Activated CD4-positive, alpha-beta memory T cell treated with anti-CD3 and anti-CD28 coated beads, Interleukin-2, amount 10 ng/mL, durations not matched to agents 7 days and 5 days (primary cell): ENCODE measurements at regions not wholly inside any gene's neighbourhood (a gene's known extent, or its start where the extent isn't known, plus 50 kb on each side); places are given as distances from the start of the nearest gene placed in this dataset.
"Not testable (repeated sequence)": the region's sequence is repeated elsewhere in the genome, so short reads cannot be mapped to it uniquely, and the experiment has no call there.

Experiments used
- CTCF ChIA-PET: fragments of 350-600 bp; sonication (Branson Sonifier 250); formaldehyde crosslinking; loops from one replicate; lab custom pipeline; 2021; ENCODE audit warnings: antibody characterized with exemption, inconsistent platforms; lab: Charles Lee
- POLR2A ChIA-PET: fragments of 350-600 bp; sonication (Branson Sonifier 250); formaldehyde crosslinking; loops from one replicate; lab custom pipeline; 2021; ENCODE audit warnings: antibody characterized with exemption; lab: Charles Lee
- DNase-seq: peaks from one replicate; pipeline ENCODE4 v3.0.0-alpha.2; 2020
- H3K27ac Mint-ChIP-seq: one replicate; pipeline ENCODE4 v1.8.0; 2021; ENCODE audit warnings: mild to moderate bottlenecking, mixed read lengths
- H3K27me3 Mint-ChIP-seq: one replicate; pipeline ENCODE4 v1.8.0; 2021; ENCODE audit warnings: mixed read lengths
- H3K36me3 Mint-ChIP-seq: one replicate; pipeline ENCODE4 v1.8.0; 2021; ENCODE audit warnings: low read depth, mixed read lengths
- H3K4me1 Mint-ChIP-seq: one replicate; pipeline ENCODE4 v1.8.0; 2021; ENCODE audit warnings: mixed read lengths
- H3K4me3 Mint-ChIP-seq: one replicate; pipeline ENCODE4 v1.8.0; 2021; ENCODE audit warnings: mild to moderate bottlenecking, mixed read lengths
- H3K9me3 Mint-ChIP-seq: one replicate; pipeline ENCODE4 v1.8.0; 2021; ENCODE audit warnings: mixed read lengths

GRCh38 chr2:142629193-142629592 is 248.3 kb upstream of the KYNU start:
- no peak overlapping the region for H3K4me3 Mint-ChIP-seq
- ChIA-PET CTCF (no interaction called here), POLR2A (no interaction called here)
- no peak for DNase-seq
- H3K9me3 Mint-ChIP-seq, result peaks cover 6% of the 10 kb centered on the region
- H3K4me1 Mint-ChIP-seq, result no peaks in the 10 kb centered on the region
- H3K27ac Mint-ChIP-seq, result no peak overlapping the region
- H3K27me3 Mint-ChIP-seq, result no peaks in the 10 kb centered on the region
- H3K36me3 Mint-ChIP-seq, result no peaks in the 10 kb centered on the region

GRCh38 chr2:142621287-142621686 is 256.2 kb upstream of the KYNU start:
- H3K9me3 Mint-ChIP-seq, result no peaks in the 10 kb centered on the region
- H3K4me3 Mint-ChIP-seq, result no peak overlapping the region
- H3K36me3 Mint-ChIP-seq, result no peaks in the 10 kb centered on the region
- H3K27me3 Mint-ChIP-seq, result no peaks in the 10 kb centered on the region
- no peak for DNase-seq
- ChIA-PET CTCF (no interaction called here), POLR2A (no interaction called here)
- no peak overlapping the region for H3K27ac Mint-ChIP-seq
- H3K4me1 Mint-ChIP-seq, result no peaks in the 10 kb centered on the region

- Mint-ChIP-seq H3K4me3 (no peak overlapping the region), H3K27me3 (no peaks in the 10 kb centered on the region), H3K4me1 (no peaks in the 10 kb centered on the region), H3K9me3 (peaks cover 3% of the 10 kb centered on the region), H3K36me3 (no peaks in the 10 kb centered on the region), H3K27ac (no peak overlapping the region)
- CTCF ChIA-PET, result no interaction called here
- POLR2A ChIA-PET, result no interaction called here
- no peak for DNase-seq
Observed at GRCh38 chr2:142617461-142617860, 260.0 kb upstream of the KYNU start.

GRCh38 chr2:142615876-142616275 is 261.6 kb upstream of the KYNU start:
- ChIA-PET POLR2A (no interaction called here), CTCF (no interaction called here)
- no peak overlapping the region for H3K4me3 Mint-ChIP-seq
- H3K36me3 Mint-ChIP-seq, result no peaks in the 10 kb centered on the region
- DNase-seq, result no peak
- H3K27me3 Mint-ChIP-seq, result no peaks in the 10 kb centered on the region
- H3K9me3 Mint-ChIP-seq, result peaks cover 3% of the 10 kb centered on the region
- no peaks in the 10 kb centered on the region for H3K4me1 Mint-ChIP-seq
- no peak overlapping the region for H3K27ac Mint-ChIP-seq

GRCh38 chr2:142613193-142613592 is 264.3 kb upstream of the KYNU start:
- H3K27me3 Mint-ChIP-seq, H3K27ac Mint-ChIP-seq, H3K4me1 Mint-ChIP-seq, DNase-seq, H3K9me3 Mint-ChIP-seq, CTCF ChIA-PET, H3K4me3 Mint-ChIP-seq, POLR2A ChIA-PET, H3K36me3 Mint-ChIP-seq: not testable (repeated sequence)

- H3K4me3 Mint-ChIP-seq, result no peak overlapping the region
- ChIA-PET POLR2A (no interaction called here), CTCF (no interaction called here)
- H3K27ac Mint-ChIP-seq, result no peak overlapping the region
- no peaks in the 10 kb centered on the region for H3K36me3 Mint-ChIP-seq
- H3K4me1 Mint-ChIP-seq, result no peaks in the 10 kb centered on the region
- no peaks in the 10 kb centered on the region for H3K9me3 Mint-ChIP-seq
- DNase-seq, result no peak
- no peaks in the 10 kb centered on the region for H3K27me3 Mint-ChIP-seq
Observed at GRCh38 chr2:142605421-142605820, 272.0 kb upstream of the KYNU start.

GRCh38 chr2:142603759-142604158 is 273.7 kb upstream of the KYNU start:
- Mint-ChIP-seq H3K9me3 (no peaks in the 10 kb centered on the region), H3K27ac (no peak overlapping the region), H3K27me3 (no peaks in the 10 kb centered on the region), H3K4me1 (no peaks in the 10 kb centered on the region), H3K36me3 (no peaks in the 10 kb centered on the region), H3K4me3 (no peak overlapping the region)
- CTCF ChIA-PET, result no interaction called here
- POLR2A ChIA-PET, result no interaction called here
- no peak for DNase-seq

GRCh38 chr2:142602418-142602989 is 275.0 kb upstream of the KYNU start:
- Mint-ChIP-seq H3K36me3 (no peaks in the 10 kb centered on the region), H3K4me3 (no peak overlapping the region), H3K27ac (no peak overlapping the region), H3K4me1 (no peaks in the 10 kb centered on the region), H3K27me3 (no peaks in the 10 kb centered on the region), H3K9me3 (no peaks in the 10 kb centered on the region)
- DNase-seq, result no peak
- POLR2A ChIA-PET, result no interaction called here
- CTCF ChIA-PET, result no interaction called here

- ChIA-PET POLR2A (no interaction called here), CTCF (no interaction called here)
- no peak overlapping the region for H3K27ac Mint-ChIP-seq
- no peaks in the 10 kb centered on the region for H3K9me3 Mint-ChIP-seq
- H3K36me3 Mint-ChIP-seq, result no peaks in the 10 kb centered on the region
- no peak overlapping the region for H3K4me3 Mint-ChIP-seq
- H3K4me1 Mint-ChIP-seq, result no peaks in the 10 kb centered on the region
- H3K27me3 Mint-ChIP-seq, result no peaks in the 10 kb centered on the region
- no peak for DNase-seq
Observed at GRCh38 chr2:142601794-142602193, 275.7 kb upstream of the KYNU start.

- Mint-ChIP-seq H3K27me3 (no peaks in the 10 kb centered on the region), H3K4me1 (no peaks in the 10 kb centered on the region), H3K9me3 (no peaks in the 10 kb centered on the region), H3K27ac (no peak overlapping the region), H3K4me3 (no peak overlapping the region), H3K36me3 (no peaks in the 10 kb centered on the region)
- CTCF ChIA-PET, result no interaction called here
- DNase-seq, result no peak
- POLR2A ChIA-PET, result no interaction called here
Observed at GRCh38 chr2:142599504-142599903, 278.0 kb upstream of the KYNU start.

GRCh38 chr2:142598846-142599245 is 278.6 kb upstream of the KYNU start:
- no peaks in the 10 kb centered on the region for H3K27me3 Mint-ChIP-seq
- H3K9me3 Mint-ChIP-seq, result no peaks in the 10 kb centered on the region
- CTCF ChIA-PET, result no interaction called here
- no peaks in the 10 kb centered on the region for H3K4me1 Mint-ChIP-seq
- no peak overlapping the region for H3K27ac Mint-ChIP-seq
- no peak for DNase-seq
- H3K4me3 Mint-ChIP-seq, result no peak overlapping the region
- no peaks in the 10 kb centered on the region for H3K36me3 Mint-ChIP-seq
- POLR2A ChIA-PET, result no interaction called here

- ChIA-PET CTCF (no interaction called here), POLR2A (no interaction called here)
- no peak for DNase-seq
- Mint-ChIP-seq H3K4me3 (no peak overlapping the region), H3K27ac (no peak overlapping the region), H3K36me3 (no peaks in the 10 kb centered on the region), H3K4me1 (no peaks in the 10 kb centered on the region), H3K9me3 (no peaks in the 10 kb centered on the region), H3K27me3 (no peaks in the 10 kb centered on the region)
Observed at GRCh38 chr2:142596334-142597088, 281.0 kb upstream of the KYNU start.

- POLR2A ChIA-PET, result no interaction called here
- no peak overlapping the region for H3K4me3 Mint-ChIP-seq
- no peaks in the 10 kb centered on the region for H3K36me3 Mint-ChIP-seq
- H3K27ac Mint-ChIP-seq, result no peak overlapping the region
- H3K27me3 Mint-ChIP-seq, result no peaks in the 10 kb centered on the region
- CTCF ChIA-PET, result no interaction called here
- no peaks in the 10 kb centered on the region for H3K9me3 Mint-ChIP-seq
- no peaks in the 10 kb centered on the region for H3K4me1 Mint-ChIP-seq
- no peak for DNase-seq
Observed at GRCh38 chr2:142594935-142595334, 282.5 kb upstream of the KYNU start.

GRCh38 chr2:142592171-142592570 is 285.3 kb upstream of the KYNU start:
- Mint-ChIP-seq H3K36me3 (no peaks in the 10 kb centered on the region), H3K27me3 (no peaks in the 10 kb centered on the region), H3K27ac (no peak overlapping the region), H3K4me3 (no peak overlapping the region), H3K9me3 (no peaks in the 10 kb centered on the region), H3K4me1 (no peaks in the 10 kb centered on the region)
- CTCF ChIA-PET, result no interaction called here
- POLR2A ChIA-PET, result no interaction called here
- DNase-seq, result no peak
